ENCODE measurements at regions not wholly inside any gene's neighbourhood (a gene's known extent, or its start where the extent isn't known, plus 50 kb on each side); places are given as distances from the start of the nearest gene placed in this dataset.
"Not testable (repeated sequence)": the region's sequence is repeated elsewhere in the genome, so short reads cannot be mapped to it uniquely, and the experiment has no call there.

DNA sequence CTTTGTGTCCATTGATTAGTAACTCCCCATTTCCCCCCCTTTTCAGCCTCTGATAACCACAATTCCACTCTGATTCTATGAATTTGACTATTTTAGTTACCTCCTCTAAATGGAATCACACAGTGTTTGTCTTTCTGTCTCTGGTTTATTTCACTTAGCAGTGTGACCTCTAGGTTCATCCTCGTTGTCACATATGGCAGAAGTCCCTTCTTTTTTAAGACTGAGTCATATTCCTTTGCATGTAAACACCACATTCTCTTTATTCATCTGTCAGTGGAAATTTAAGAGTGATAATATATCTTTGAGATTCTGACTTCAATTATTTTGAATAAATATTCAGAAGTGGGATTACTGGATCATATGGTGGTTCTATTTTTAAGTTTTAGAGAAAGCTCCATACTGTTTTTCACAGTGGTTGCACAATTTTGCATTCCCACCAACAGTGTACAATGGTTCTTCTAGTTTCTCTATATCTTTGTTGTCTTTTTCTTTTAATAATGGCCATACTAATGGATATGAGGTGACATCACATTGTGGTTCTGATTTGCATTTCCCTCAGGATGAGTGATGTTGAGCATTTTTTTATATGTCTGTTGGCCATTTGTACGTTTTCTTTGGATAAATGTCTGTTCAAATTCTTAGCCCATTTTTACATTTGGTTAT, 126.1 kb upstream of the GRB10 start:
- Mint-ChIP-seq H3K4me1 (ENCODE audit: unreplicated experiment) (no peaks in the 10 kb centered on the region), H3K27ac (ENCODE audit: unreplicated experiment) (no peak overlapping the region), H3K36me3 (ENCODE audit: unreplicated experiment) (peaks cover 1% of the 10 kb centered on the region), H3K27me3 (ENCODE audit: unreplicated experiment) (peaks cover 37% of the 10 kb centered on the region), H3K9me3 (ENCODE audit: unreplicated experiment) (peaks cover 19% of the 10 kb centered on the region), H3K4me3 (ENCODE audit: unreplicated experiment) (no peak overlapping the region)
- no peak for DNase-seq (ENCODE audit: extremely low spot score, unreplicated experiment)
- no peak for TF ChIP-seq CTCF (IDR thresholded peaks at IDR 0.05)

- H3K27me3 Mint-ChIP-seq (ENCODE audit: unreplicated experiment), result peaks cover 34% of the 10 kb centered on the region
- not testable (repeated sequence) for DNase-seq (ENCODE audit: extremely low spot score, unreplicated experiment); H3K4me3 Mint-ChIP-seq (ENCODE audit: unreplicated experiment); H3K36me3 Mint-ChIP-seq (ENCODE audit: unreplicated experiment); H3K4me1 Mint-ChIP-seq (ENCODE audit: unreplicated experiment); H3K9me3 Mint-ChIP-seq (ENCODE audit: unreplicated experiment); H3K27ac Mint-ChIP-seq (ENCODE audit: unreplicated experiment)
Observed at GRCh38 chr7:50898604-50899477, 116.1 kb upstream of the GRB10 start.

- DNase-seq (ENCODE audit: extremely low spot score, unreplicated experiment); H3K36me3 Mint-ChIP-seq (ENCODE audit: unreplicated experiment); H3K4me1 Mint-ChIP-seq (ENCODE audit: unreplicated experiment); H3K9me3 Mint-ChIP-seq (ENCODE audit: unreplicated experiment); H3K27ac Mint-ChIP-seq (ENCODE audit: unreplicated experiment); H3K4me3 Mint-ChIP-seq (ENCODE audit: unreplicated experiment): not testable (repeated sequence)
- peaks cover 68% of the 10 kb centered on the region for H3K27me3 Mint-ChIP-seq (ENCODE audit: unreplicated experiment)
Observed at GRCh38 chr7:50887061-50887460, 104.4 kb upstream of the GRB10 start.

DNA sequence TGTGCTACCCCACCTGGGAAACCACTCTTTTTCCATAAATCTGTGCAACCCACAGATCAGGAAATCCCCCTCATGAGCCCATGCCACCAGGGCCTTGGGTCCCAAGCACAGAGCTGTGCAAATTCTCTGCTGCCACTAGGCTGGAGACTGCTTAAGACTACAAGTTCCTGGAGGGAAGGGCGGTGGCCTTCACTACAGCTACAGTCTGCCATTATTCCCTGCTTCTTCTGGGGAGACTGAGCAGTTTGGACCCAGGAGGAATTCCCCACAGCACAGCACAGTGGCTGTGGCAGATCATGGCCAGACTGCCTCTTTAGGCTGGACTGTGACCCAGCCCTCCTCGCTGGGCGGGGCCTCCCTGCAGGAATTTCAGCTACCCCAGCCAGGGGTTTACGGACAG, 89.7 kb upstream of the GRB10 start:
- H3K27me3 Mint-ChIP-seq (ENCODE audit: unreplicated experiment), result peaks cover 10% of the 10 kb centered on the region
- no peak for TF ChIP-seq CTCF (IDR thresholded peaks at IDR 0.05)
- H3K4me1 Mint-ChIP-seq (ENCODE audit: unreplicated experiment), result peaks cover 24% of the 10 kb centered on the region
- no peak overlapping the region for H3K4me3 Mint-ChIP-seq (ENCODE audit: unreplicated experiment)
- no peaks in the 10 kb centered on the region for H3K36me3 Mint-ChIP-seq (ENCODE audit: unreplicated experiment)
- no peak for DNase-seq (ENCODE audit: extremely low spot score, unreplicated experiment)
- no peak overlapping the region for H3K27ac Mint-ChIP-seq (ENCODE audit: unreplicated experiment)
- no peaks in the 10 kb centered on the region for H3K9me3 Mint-ChIP-seq (ENCODE audit: unreplicated experiment)

DNA sequence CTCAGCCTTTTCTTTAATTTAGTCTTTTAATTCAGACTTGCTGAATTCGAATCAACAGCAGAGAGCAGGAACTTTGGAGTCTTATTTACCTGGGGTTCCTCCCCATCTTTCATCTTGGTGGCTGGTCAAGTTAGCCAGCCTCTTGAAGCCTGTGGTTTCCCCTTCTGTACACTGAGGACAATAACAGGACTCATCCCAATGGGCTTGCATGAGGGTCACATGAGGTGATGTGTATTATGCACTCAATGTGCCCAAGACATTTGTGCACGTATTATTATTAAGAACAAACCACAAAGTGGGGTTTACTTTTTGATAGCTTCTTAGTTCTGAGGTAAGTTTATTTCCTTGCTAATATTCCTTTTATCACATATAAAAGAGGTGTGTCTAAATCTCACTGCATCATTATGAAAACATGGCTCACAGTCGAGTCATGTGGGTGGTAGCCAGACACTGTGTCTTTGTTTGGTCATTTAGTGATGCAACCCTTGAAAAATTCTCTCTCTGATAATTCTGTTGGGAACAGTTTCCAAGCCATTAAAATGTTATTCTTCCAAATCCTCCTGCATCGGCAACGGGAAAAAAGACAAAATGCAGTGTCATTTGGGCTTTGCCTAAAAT, 86.5 kb upstream of the GRB10 start:
- Mint-ChIP-seq H3K4me3 (ENCODE audit: unreplicated experiment) (no peak overlapping the region), H3K36me3 (ENCODE audit: unreplicated experiment) (no peaks in the 10 kb centered on the region), H3K9me3 (ENCODE audit: unreplicated experiment) (no peaks in the 10 kb centered on the region), H3K4me1 (ENCODE audit: unreplicated experiment) (peaks cover 24% of the 10 kb centered on the region), H3K27me3 (ENCODE audit: unreplicated experiment) (peaks cover 2% of the 10 kb centered on the region), H3K27ac (ENCODE audit: unreplicated experiment) (peak overlapping the region; percentile 85)
- TF ChIP-seq CTCF (IDR thresholded peaks at IDR 0.05), result no peak
- DNase-seq (ENCODE audit: extremely low spot score, unreplicated experiment), result no peak
